Ammon's horn (tissue), 1 donor: ENCODE measurements at regions not wholly inside any gene's neighbourhood (a gene's known extent, or its start where the extent isn't known, plus 50 kb on each side); places are given as distances from the start of the nearest gene placed in this dataset.

Source experiments
- DNase-seq: peaks from one replicate; pipeline ENCODE4 v3.0.0-alpha.2; 2016; ENCODE audit warnings: low spot score

DNA sequence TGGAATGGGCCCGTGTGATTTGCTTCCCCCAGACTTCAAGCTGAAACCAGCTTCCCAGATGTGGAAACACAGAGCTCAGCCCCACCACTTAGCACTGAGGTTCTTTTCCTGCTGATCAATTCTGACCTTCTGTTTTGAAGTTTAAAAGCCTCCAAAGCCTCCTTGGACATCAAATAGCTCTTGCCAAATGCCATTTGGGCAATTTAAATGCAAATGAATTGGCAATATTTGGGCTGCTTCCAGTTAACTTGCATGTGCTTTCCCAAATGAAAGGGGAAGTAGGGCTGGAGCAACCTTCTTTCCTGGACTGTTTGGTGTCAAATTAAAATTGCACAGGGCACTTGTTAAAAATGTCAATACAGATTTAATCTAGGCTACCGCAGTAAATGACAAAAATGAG, 710.5 kb downstream of the TLR4 start:
- DNase-seq: no peak

GRCh38 chr9:118418887-118419565, 714.8 kb downstream of the TLR4 start:
- peak; percentile 7 for DNase-seq

DNA sequence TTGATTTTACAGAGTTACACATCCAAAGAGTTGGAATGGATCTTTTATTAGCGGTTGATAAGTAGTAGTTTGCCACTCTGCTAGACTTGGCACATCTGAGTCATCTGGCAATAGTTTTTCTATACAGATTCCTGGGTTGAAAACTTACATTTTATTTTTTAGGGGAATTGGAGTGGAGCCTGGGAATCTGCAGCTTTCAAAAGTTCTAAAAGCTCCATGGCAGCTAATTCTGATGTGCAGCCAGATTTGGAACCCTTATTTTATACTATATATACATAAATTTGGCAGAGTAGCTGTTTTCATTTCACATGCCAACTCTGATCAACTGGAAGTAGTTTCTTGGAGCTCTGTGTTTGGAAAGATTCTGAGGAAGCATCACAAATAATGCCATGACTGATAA, 715.5 kb downstream of the TLR4 start:
- DNase-seq: no peak

DNA sequence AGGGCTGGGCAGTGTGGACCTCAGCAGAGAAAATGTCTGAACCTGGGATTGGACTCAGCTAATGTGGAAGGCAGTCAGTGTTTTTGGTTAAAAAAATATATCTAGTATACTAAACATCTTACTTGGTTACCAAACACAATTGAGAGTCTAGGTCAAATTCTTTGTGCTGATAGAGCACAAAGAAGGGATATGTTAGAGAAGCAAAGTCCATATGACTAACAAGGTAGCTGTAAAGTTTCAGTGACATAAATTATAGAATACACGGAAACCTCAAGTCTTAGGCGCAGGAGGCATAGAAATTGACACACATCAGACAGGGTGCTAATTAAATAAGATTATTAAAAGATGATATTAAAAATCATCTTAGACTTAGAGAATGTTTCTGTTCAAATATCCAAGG, 718.3 kb downstream of the TLR4 start:
- no peak for DNase-seq

GRCh38 chr9:118423021-118423420, 718.8 kb downstream of the TLR4 start:
- DNase-seq: no peak

- no peak for DNase-seq
Observed at GRCh38 chr9:118423721-118424120, 719.5 kb downstream of the TLR4 start.

- no peak for DNase-seq
Observed at GRCh38 chr9:118426772-118427171, 722.6 kb downstream of the TLR4 start.

DNA sequence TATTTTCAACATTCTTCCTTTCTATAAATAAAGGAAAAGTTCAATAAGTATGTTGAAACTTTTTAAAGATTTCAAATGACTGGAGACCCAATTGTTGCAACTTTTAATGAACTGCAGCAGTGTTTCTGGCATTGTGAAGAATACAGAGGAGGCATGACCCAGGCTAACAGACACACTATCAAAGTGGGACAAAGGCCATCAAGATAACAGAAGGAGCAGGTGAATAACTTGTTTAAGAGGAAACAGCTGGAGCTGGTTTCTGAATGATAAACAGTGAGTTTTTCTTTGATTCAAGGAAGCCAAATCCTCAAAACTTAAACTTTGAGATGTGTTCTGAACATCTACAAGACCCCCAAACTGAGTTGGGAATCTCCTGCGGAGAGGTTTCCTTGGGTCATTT, 734.6 kb downstream of the TLR4 start:
- DNase-seq: no peak

- no peak for DNase-seq
Observed at GRCh38 chr9:118439441-118439840, 735.2 kb downstream of the TLR4 start.

- DNase-seq: no peak
Observed at GRCh38 chr9:118444403-118444802, 740.2 kb downstream of the TLR4 start.

- no peak for DNase-seq
Observed at GRCh38 chr9:118446943-118447639, 742.9 kb downstream of the TLR4 start.

GRCh38 chr9:118449554-118449953, 745.4 kb downstream of the TLR4 start:
- no peak for DNase-seq

GRCh38 chr9:118455259-118455658, 751.1 kb downstream of the TLR4 start:
- no peak for DNase-seq

- no peak for DNase-seq
Observed at GRCh38 chr9:118455788-118456187, 751.6 kb downstream of the TLR4 start.

DNA sequence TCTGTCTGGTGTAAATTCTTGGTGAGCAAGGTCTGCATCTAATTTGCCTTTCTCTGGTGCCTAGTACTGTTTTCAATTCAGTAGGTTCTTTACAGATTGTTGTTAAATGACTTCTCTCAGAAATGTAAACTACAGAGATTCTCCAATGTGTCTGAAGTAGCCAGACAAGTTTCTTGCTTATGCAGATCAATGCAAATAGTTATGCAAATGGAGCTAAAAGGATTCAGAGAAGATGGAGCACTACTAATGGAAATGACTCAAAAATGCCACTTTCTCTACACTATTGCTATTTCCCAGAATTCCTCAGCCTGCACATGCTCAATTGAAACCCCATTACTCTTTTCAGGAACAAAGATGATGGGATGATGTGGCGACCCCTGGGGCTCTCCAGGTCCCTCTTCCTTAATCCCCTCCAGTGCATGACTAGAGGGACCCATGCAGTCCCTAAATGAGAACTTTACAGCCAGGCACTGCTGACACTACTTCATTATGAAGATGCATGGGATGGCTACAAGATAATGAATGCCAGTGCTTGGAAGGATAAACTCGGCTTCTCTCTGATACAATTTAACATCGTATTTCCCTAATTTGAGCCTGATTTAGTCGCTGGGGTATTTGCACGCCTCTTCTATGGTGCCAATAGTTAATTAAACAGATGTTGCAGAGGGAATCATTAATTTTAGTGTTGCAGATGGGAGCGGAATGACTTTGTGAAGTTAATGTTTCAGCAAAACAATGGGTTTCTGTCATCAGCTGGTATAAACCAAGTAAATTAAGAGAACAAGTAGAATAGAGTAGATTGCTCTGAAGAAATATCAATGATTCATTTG, 753.2 kb downstream of the TLR4 start:
- no peak for DNase-seq

DNA sequence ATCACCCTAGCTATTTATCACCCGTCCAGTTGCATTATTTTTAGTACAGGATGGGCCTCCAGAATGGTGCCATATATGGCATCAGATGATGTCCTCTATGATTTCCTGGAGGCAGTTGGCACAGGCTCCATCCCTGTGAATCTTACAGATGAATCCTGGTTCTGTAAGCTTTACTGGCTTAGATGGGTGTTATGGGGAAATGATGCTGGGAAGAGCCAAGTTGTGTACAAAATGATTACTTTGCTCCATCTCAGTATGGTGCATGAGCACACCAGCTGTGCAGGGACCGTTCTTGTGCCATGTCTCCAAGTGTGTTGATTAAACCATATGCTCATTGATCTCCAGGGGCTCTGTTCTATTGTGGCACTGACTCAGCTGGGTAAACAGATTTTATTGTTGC, 755.7 kb downstream of the TLR4 start:
- DNase-seq: peak; percentile 7

GRCh38 chr9:118463419-118463818, 759.2 kb downstream of the TLR4 start:
- DNase-seq: no peak

- DNase-seq: no peak
Observed at GRCh38 chr9:118473521-118473920, 769.3 kb downstream of the TLR4 start.

DNA sequence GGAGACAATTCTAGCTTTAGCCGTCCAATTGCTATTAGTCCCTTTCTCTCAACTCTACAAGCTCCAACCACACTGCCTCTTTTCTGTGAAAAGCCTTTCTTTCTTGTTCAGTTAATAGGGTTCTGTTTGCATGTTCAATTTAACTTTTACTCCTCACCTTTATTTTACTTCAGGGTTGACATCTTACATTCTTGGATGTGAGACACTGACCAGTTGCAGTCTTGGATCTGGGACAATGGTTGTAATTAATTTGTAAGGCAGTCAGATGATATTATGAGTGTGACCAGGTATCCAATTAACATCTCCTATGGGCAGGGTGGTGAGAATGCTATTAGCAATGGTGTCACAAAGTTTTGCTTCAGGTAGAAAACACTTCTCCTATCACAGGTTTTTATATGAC, 774.5 kb downstream of the TLR4 start:
- DNase-seq: no peak

DNA sequence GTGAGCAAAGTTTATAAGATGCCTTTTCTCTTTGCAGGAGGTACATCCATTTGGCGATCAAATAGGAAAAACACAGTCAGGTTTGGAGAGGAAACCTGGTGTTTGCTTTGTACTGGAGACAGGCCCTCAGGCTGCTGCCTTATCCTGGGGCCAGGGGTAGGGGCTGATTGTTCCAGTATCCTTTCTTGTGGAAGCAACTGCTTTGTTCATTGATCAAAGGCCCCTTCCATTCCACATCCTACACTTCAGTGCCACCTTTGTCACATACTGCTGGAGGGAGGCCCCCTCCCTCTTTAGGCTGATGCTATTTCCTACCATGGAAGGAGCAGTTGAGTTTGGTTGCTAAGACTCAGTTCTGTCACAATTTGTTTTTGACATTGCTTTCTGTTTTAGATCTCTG, 778.1 kb downstream of the TLR4 start:
- no peak for DNase-seq

DNA sequence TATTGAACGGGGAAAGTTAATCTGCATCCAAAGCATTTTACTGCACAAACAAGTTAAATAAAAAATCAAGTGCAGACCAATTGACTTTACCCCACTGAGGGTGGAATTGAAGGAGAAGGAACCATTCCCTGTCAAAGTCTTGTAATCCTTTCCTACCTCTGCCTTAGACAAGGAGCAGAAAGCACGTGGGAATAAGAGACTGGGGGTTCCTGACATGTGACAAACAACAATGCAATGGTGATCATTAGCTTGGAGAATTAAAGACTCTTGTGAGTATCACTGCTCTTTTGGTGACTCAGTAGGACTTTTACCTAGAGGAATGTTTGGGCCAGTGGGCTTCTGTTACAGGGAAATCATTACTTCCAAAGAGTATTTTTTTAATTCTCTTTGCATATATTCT, 779.5 kb downstream of the TLR4 start:
- DNase-seq: no peak

DNA sequence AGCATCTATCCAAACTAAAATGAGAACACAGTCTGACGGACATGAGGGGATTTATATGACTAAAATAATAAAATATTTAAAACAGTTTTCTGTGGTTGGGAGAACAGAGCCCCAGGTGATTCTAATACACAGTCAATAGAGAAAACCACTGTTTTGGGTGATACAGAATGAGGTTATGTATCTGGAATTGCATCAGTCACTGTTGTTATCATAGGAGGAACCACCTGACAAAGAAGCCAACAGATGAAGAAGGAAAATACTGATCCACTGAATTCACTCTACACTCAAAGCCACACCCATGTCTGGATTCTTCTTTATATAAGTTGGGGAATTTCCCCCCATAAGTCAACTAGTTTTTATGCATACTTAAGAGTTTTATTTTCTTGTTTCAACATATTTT, 799.0 kb downstream of the TLR4 start:
- DNase-seq: no peak

DNA sequence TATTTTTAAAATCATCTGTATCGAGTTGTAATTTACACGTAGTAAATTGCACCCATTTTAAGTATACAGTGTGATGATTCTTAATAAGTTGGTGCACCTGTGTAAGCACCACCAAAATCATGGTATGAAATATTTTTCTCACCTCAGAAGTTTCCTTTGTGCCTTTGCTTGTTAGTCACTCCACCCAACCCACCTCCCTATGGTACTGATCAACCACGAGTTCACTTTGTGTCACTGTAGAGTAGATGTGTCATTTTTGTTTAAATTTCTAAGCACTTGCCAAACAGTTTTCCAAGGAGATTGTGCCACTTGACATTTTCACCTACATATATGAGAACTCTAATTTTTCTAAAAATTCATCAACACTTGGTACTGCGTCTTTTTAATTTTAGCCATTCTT, 806.5 kb downstream of the TLR4 start:
- DNase-seq: no peak
